Retinal pigment epithelial cell (primary cell): ENCODE measurements at regions not wholly inside any gene's neighbourhood (a gene's known extent, or its start where the extent isn't known, plus 50 kb on each side); places are given as distances from the start of the nearest gene placed in this dataset.

Experiments
- DNase-seq: peaks from one replicate; pipeline ENCODE4 v3.0.0-alpha.2; 2010; ENCODE audit warnings: low read depth
- H3K4me3 ChIP-seq: 2 replicates; pipeline ENCODE4 v1.5.1; 2011; ENCODE audit warnings: mild to moderate bottlenecking, low read length, control low read depth, moderate library complexity
- CTCF ChIP-seq: conservative IDR thresholded peaks from 2 replicates; pipeline ENCODE4 v1.5.1; 2011; ENCODE audit warnings: low read depth, low read length, control low read depth, inconsistent platforms

- TF ChIP-seq CTCF, result no peak
- DNase-seq, result no peak
- H3K4me3 ChIP-seq, result no peak overlapping the region
These were observed 189.9 kb upstream of the SH3BP4 start for GRCh38 chr2:234761910-234762309.

- H3K4me3 ChIP-seq, result no peak overlapping the region
- DNase-seq, result no peak
- TF ChIP-seq CTCF, result no peak
These were observed 197.7 kb upstream of the SH3BP4 start for GRCh38 chr2:234754126-234754525.

- H3K4me3 ChIP-seq, result no peak overlapping the region
- no peak for TF ChIP-seq CTCF
- DNase-seq, result no peak
These were observed 198.1 kb upstream of the SH3BP4 start for GRCh38 chr2:234753701-234754100.

- no peak for DNase-seq
- H3K4me3 ChIP-seq, result no peak overlapping the region
- no peak for TF ChIP-seq CTCF
These were observed 198.9 kb upstream of the SH3BP4 start for GRCh38 chr2:234752966-234753365.

GRCh38 chr2:234751275-234751973 is 200.4 kb upstream of the SH3BP4 start:
- H3K4me3 ChIP-seq, result no peak overlapping the region
- no peak for DNase-seq
- TF ChIP-seq CTCF, result no peak

- H3K4me3 ChIP-seq, result no peak overlapping the region
- no peak for TF ChIP-seq CTCF
- no peak for DNase-seq
These were observed 203.8 kb upstream of the SH3BP4 start for GRCh38 chr2:234747833-234748559.

- no peak for TF ChIP-seq CTCF
- no peak overlapping the region for H3K4me3 ChIP-seq
- no peak for DNase-seq
These were observed 204.8 kb upstream of the SH3BP4 start for GRCh38 chr2:234747032-234747431.
